ENCODE measurements at regions not wholly inside any gene's neighbourhood (a gene's known extent, or its start where the extent isn't known, plus 50 kb on each side); places are given as distances from the start of the nearest gene placed in this dataset.

DNA sequence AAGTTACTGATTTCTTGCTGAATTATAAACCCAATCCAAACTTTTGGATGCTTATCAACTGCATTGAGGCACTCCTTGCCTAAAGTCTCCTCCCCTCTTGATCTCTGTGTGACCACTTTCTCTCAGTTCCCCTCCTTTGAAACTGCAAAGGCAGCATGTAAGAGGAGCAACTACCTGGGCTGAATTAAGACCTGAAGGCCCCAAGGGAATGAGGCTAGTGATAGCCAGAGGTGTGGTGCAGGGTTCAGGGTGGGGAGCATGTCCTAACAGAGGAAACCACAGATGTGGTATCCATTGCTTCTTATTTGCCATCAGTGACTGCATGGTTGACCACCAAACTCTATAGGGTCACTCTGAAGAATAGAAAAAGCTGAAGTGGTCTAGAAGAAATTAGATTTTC lies 557.9 kb downstream of the TNS1 start:
- Histone ChIP-seq H3K27me3 (ENCODE audit: control insufficient read depth, insufficient read depth, low read length) (no peaks in the 10 kb centered on the region), H3K4me3 (ENCODE audit: low read depth in 2 of 2, low read length in 2 of 2) (no peak overlapping the region), H3K4me1 (ENCODE audit: control insufficient read depth, insufficient read depth, low read length) (no peaks in the 10 kb centered on the region), H3K27ac (ENCODE audit: low read length) (no peak overlapping the region), H3K36me3 (ENCODE audit: control insufficient read depth, insufficient read depth, low read length) (no peaks in the 10 kb centered on the region), H3K9me3 (ENCODE audit: control insufficient read depth, insufficient read depth, low read depth, low read length) (no peaks in the 10 kb centered on the region)
- POLR2A ChIA-PET = no interaction called here
- no TSS peak for BruUV-seq (replicated peaks)
- CTCF ChIA-PET = no interaction called here
- intact Hi-C loops (cut with micrococcal nuclease; ENCODE audit: unreplicated experiment) = no loop called here
- no peak for TF ChIP-seq CTCF (IDR thresholded peaks at IDR 0.05)
- TF ChIP-seq REST (IDR thresholded peaks at IDR 0.05; ENCODE audit: insufficient read depth in 1 of 2, low read depth in 2 of 2, low read length in 1 of 2) = no peak
- no peak for TF ChIP-seq TCF7L2 (IDR thresholded peaks at IDR 0.05; ENCODE audit: low read depth, low read length)
- no peak for TF ChIP-seq SIN3A (IDR thresholded peaks at IDR 0.05; ENCODE audit: borderline replicate concordance, insufficient read depth, low read depth, low read length)
- no peak for TF ChIP-seq POLR2AphosphoS5 (IDR thresholded peaks at IDR 0.05; ENCODE audit: low read depth, low read length)
- no peak for ATAC-seq
- in situ Hi-C loops (cut with HindIII; ENCODE audit: low pct_unique_long_range_greater_than_20kb, low sequenced_read_pairs) = no loop called here
- no peak for DNase-seq (ENCODE audit: low read depth, low spot score)

DNA sequence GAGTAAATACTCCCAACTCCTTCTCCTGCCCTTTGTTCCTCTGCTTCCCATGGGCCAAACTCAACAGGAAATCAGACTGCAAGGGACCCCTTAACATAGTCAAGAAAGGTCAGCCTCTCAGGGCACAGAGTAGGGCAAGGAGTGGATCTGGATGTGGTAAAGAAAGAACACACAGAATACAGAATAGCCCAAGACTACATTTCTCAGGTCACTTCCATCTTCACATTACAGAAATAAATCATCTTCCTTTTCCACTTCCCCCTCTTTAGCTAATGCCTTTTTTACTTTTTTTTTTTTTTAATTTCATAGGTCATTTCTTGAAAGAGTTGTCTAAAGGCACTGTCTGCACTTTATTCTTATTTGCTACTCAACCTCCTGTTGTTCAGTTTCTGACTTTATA lies 558.3 kb downstream of the TNS1 start:
- Histone ChIP-seq H3K9me3 (ENCODE audit: control insufficient read depth, insufficient read depth, low read depth, low read length) (no peaks in the 10 kb centered on the region), H3K27me3 (ENCODE audit: control insufficient read depth, insufficient read depth, low read length) (no peaks in the 10 kb centered on the region), H3K27ac (ENCODE audit: low read length) (no peak overlapping the region), H3K4me1 (ENCODE audit: control insufficient read depth, insufficient read depth, low read length) (no peaks in the 10 kb centered on the region), H3K36me3 (ENCODE audit: control insufficient read depth, insufficient read depth, low read length) (no peaks in the 10 kb centered on the region), H3K4me3 (ENCODE audit: low read depth in 2 of 2, low read length in 2 of 2) (no peak overlapping the region)
- intact Hi-C loops (cut with micrococcal nuclease; ENCODE audit: unreplicated experiment) (no loop called here), in situ Hi-C loops (cut with HindIII; ENCODE audit: low pct_unique_long_range_greater_than_20kb, low sequenced_read_pairs) (no loop called here)
- POLR2A ChIA-PET = no interaction called here
- no peak for DNase-seq (ENCODE audit: low read depth, low spot score)
- CTCF ChIA-PET = no interaction called here
- ATAC-seq = no peak
- no TSS peak for BruUV-seq (replicated peaks)
- TF ChIP-seq SIN3A (IDR thresholded peaks at IDR 0.05; ENCODE audit: borderline replicate concordance, insufficient read depth, low read depth, low read length) (no peak), POLR2AphosphoS5 (IDR thresholded peaks at IDR 0.05; ENCODE audit: low read depth, low read length) (no peak), TCF7L2 (IDR thresholded peaks at IDR 0.05; ENCODE audit: low read depth, low read length) (no peak), REST (IDR thresholded peaks at IDR 0.05; ENCODE audit: insufficient read depth in 1 of 2, low read depth in 2 of 2, low read length in 1 of 2) (no peak), CTCF (IDR thresholded peaks at IDR 0.05) (no peak)

Measured in Panc1 (cell line).